Tibial nerve (tissue), 4 donors: ENCODE measurements at regions not wholly inside any gene's neighbourhood (a gene's known extent, or its start where the extent isn't known, plus 50 kb on each side); places are given as distances from the start of the nearest gene placed in this dataset.

Experiments used
- EP300 ChIP-seq, 2 donors: sonication (generic); formaldehyde crosslinking; IDR thresholded peaks; one replicate each; pipeline ENCODE4 v1.6.1; 2017; ENCODE audit warnings: antibody characterized with exemption in 2 of 2, mild to moderate bottlenecking in 1 of 2
- POLR2A ChIP-seq, 2 donors: fragments of 450-650 bp; IDR thresholded peaks; one replicate each; pipeline ENCODE4 v1.6.1; 2017; ENCODE audit warnings: antibody characterized with exemption in 2 of 2, mild to moderate bottlenecking in 2 of 2, moderate library complexity in 2 of 2
- TF ChIP-seq, protein P1 (sequence below), 5 experiments: fragments of 200-600 bp in 3 of 5; fragments of 450-650 bp in 2 of 5; sonication (generic) in 3 of 5; IDR thresholded peaks; one replicate each; pipeline ENCODE4 v1.5.1; 2016 to 2019; ENCODE audit warnings: antibody characterized with exemption in 5 of 5, mild to moderate bottlenecking in 3 of 5, moderate library complexity in 2 of 5

DNA sequence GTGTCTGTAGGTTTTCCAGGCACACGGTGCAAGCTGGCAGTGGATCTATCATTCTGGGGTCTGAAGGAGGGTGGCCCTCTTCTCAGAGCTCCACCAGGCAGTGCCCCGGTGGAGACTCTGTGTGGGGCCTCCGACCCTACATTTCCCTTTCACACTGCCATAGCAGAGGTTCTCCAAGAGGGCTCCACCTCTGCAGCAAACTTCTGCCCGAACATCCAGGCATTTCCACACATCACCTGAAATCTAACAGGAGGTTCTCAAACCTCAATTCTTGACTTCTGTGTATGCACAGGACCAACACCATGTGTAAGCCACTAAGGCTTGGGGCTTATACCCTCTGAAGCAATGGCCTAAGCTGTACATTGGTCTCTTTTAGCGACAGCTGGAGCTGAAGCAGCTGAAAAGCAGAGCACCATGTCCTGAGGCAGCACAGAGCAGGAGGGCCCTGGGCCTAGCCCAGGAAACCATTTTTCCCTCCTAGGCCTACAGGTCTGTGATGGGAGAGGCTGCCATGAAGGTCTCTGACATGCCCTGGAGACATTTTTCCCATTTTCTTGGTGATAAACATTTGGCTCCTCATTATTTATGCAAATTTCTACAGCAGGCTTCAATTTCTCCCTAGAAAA lies 253.3 kb downstream of the ERMARD start:
- TF ChIP-seq, protein P1, sequence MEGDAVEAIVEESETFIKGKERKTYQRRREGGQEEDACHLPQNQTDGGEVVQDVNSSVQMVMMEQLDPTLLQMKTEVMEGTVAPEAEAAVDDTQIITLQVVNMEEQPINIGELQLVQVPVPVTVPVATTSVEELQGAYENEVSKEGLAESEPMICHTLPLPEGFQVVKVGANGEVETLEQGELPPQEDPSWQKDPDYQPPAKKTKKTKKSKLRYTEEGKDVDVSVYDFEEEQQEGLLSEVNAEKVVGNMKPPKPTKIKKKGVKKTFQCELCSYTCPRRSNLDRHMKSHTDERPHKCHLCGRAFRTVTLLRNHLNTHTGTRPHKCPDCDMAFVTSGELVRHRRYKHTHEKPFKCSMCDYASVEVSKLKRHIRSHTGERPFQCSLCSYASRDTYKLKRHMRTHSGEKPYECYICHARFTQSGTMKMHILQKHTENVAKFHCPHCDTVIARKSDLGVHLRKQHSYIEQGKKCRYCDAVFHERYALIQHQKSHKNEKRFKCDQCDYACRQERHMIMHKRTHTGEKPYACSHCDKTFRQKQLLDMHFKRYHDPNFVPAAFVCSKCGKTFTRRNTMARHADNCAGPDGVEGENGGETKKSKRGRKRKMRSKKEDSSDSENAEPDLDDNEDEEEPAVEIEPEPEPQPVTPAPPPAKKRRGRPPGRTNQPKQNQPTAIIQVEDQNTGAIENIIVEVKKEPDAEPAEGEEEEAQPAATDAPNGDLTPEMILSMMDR (IDR thresholded peaks at IDR 0.05): no peak
- TF ChIP-seq POLR2A (IDR thresholded peaks at IDR 0.05) (no peak), EP300 (IDR thresholded peaks at IDR 0.05) (no peak)
